HepG2 (cell line): ENCODE measurements at regions not wholly inside any gene's neighbourhood (a gene's known extent, or its start where the extent isn't known, plus 50 kb on each side); places are given as distances from the start of the nearest gene placed in this dataset.
A peak's percentile ranks its signal among the peaks of the same experiment; 100 is the strongest.

ENCODE experiments used
- CCDC6 ChIP-seq: sonication (generic); formaldehyde crosslinking; IDR thresholded peaks from 2 replicates; pipeline ENCODE4 v1.8.1; 2022; ENCODE audit warnings: mild to moderate bottlenecking, missing genetic modification reagents, moderate library complexity
- CREB1 ChIP-seq, 2 experiments: fragments of 450-650 bp in 1 of 2; IDR thresholded peaks; 2 replicates each; pipeline ENCODE4 v1.6.1; 2016 to 2017; ENCODE audit warnings: control low read depth in 1 of 2, mild to moderate bottlenecking in 1 of 2, missing compliant biosample characterization in 1 of 2, missing genetic modification characterization in 1 of 2
- ESRRA ChIP-seq: sonication (generic); formaldehyde crosslinking; IDR thresholded peaks from 2 replicates; pipeline ENCODE4 v1.5.1; 2020; ENCODE audit warnings: mild to moderate bottlenecking, low read depth, missing genetic modification reagents
- FOXK1 ChIP-seq: sonication (generic); formaldehyde crosslinking; IDR thresholded peaks from 2 replicates; pipeline ENCODE4 v1.4.0; 2020; ENCODE audit warnings: low read depth, missing genetic modification reagents, borderline replicate concordance
- MEF2D ChIP-seq: sonication (generic); formaldehyde crosslinking; IDR thresholded peaks from 2 replicates; pipeline ENCODE4 v1.5.1; 2020; ENCODE audit warnings: mild to moderate bottlenecking, missing genetic modification reagents
- MTA3 ChIP-seq: sonication (generic); formaldehyde crosslinking; IDR thresholded peaks from 2 replicates; pipeline ENCODE4 v1.4.0; 2020; ENCODE audit warnings: missing genetic modification reagents
- NCOA2 ChIP-seq: sonication (generic); formaldehyde crosslinking; IDR thresholded peaks from 2 replicates; pipeline ENCODE4 v1.8.0; 2022; ENCODE audit warnings: inconsistent platforms
- NCOA5 ChIP-seq: sonication (generic); formaldehyde crosslinking; IDR thresholded peaks from 2 replicates; pipeline ENCODE4 v1.4.0; 2020; ENCODE audit warnings: missing genetic modification reagents
- NONO ChIP-seq, 2 experiments: fragments of 450-650 bp in 1 of 2; sonication (generic) in 1 of 2; formaldehyde crosslinking in 1 of 2; IDR thresholded peaks in 1 of 2; conservative IDR thresholded peaks in 1 of 2; 2 replicates each; pipeline versions ENCODE4 v1.6.1 to v1.8.0; 2017 to 2022; ENCODE audit warnings: mild to moderate bottlenecking in 1 of 2, missing genetic modification reagents in 1 of 2, moderate library complexity in 1 of 2
- SAFB2 ChIP-seq: sonication (generic); formaldehyde crosslinking; IDR thresholded peaks from 2 replicates; pipeline ENCODE4 v1.5.1; 2020; ENCODE audit warnings: missing genetic modification reagents, low read depth, mild to moderate bottlenecking, borderline replicate concordance
- SMC3 ChIP-seq: IDR thresholded peaks from 2 replicates; pipeline ENCODE4 v1.6.1; 2011; ENCODE audit warnings: low read length, improper control_type of control experiment
- SNAPC2 ChIP-seq: sonication (generic); formaldehyde crosslinking; IDR thresholded peaks from 2 replicates; pipeline ENCODE4 v1.8.1; 2022; ENCODE audit warnings: mild to moderate bottlenecking, missing genetic modification reagents
- TIGD3 ChIP-seq: sonication (generic); formaldehyde crosslinking; IDR thresholded peaks from 2 replicates; pipeline ENCODE4 v1.5.1; 2020; ENCODE audit warnings: mild to moderate bottlenecking, missing genetic modification reagents, borderline replicate concordance
- ZFP62 ChIP-seq: sonication (generic); formaldehyde crosslinking; IDR thresholded peaks from 2 replicates; pipeline ENCODE4 v1.4.0; 2020; ENCODE audit warnings: missing genetic modification reagents
- ZMYM3 ChIP-seq: sonication (generic); formaldehyde crosslinking; IDR thresholded peaks from 2 replicates; pipeline ENCODE4 v1.5.1; 2020; ENCODE audit warnings: mild to moderate bottlenecking, missing genetic modification reagents
- ZNF501 ChIP-seq: sonication (generic); formaldehyde crosslinking; IDR thresholded peaks from 2 replicates; pipeline ENCODE4 v1.5.1; 2020; ENCODE audit warnings: mild to moderate bottlenecking, moderate library complexity, missing genetic modification reagents
- ZNF564 ChIP-seq: sonication (generic); formaldehyde crosslinking; IDR thresholded peaks from 2 replicates; pipeline ENCODE4 v1.8.1; 2023; ENCODE audit warnings: mild to moderate bottlenecking, missing genetic modification reagents
- ZNF614 ChIP-seq: IDR thresholded peaks from 2 replicates; pipeline ENCODE4 v1.6.1; 2018; ENCODE audit warnings: missing biosample characterization, missing genetic modification reagents, inconsistent platforms, borderline replicate concordance
- ZNF841 ChIP-seq: sonication (generic); formaldehyde crosslinking; IDR thresholded peaks from 2 replicates; pipeline ENCODE4 v1.8.1; 2023; ENCODE audit warnings: missing genetic modification reagents, borderline replicate concordance
- ZSCAN20 ChIP-seq: sonication (generic); formaldehyde crosslinking; IDR thresholded peaks from 2 replicates; pipeline ENCODE4 v1.4.0; 2020; ENCODE audit warnings: missing genetic modification reagents, mild to moderate bottlenecking, borderline replicate concordance
- TF ChIP-seq, protein P1 (sequence below): sonication (generic); formaldehyde crosslinking; IDR thresholded peaks from 2 replicates; pipeline ENCODE4 v1.8.0; 2022; ENCODE audit warnings: mild to moderate bottlenecking, missing genetic modification reagents
- TF ChIP-seq, protein P2 (sequence below): sonication (generic); formaldehyde crosslinking; IDR thresholded peaks from 2 replicates; pipeline ENCODE4 v1.8.0; 2022; ENCODE audit warnings: mild to moderate bottlenecking, missing genetic modification reagents, moderate library complexity
- TF ChIP-seq, protein P3 (sequence below): sonication (generic); formaldehyde crosslinking; IDR thresholded peaks from 2 replicates; pipeline ENCODE4 v1.5.0; 2020; ENCODE audit warnings: mild to moderate bottlenecking, missing genetic modification reagents
- TF ChIP-seq, protein P4 (sequence below): sonication (generic); formaldehyde crosslinking; IDR thresholded peaks from 2 replicates; pipeline ENCODE4 v1.4.0; 2020; ENCODE audit warnings: missing genetic modification reagents

GRCh38 chr2:234795272-234795920 is 156.4 kb upstream of the SH3BP4 start (continued):
- TF ChIP-seq, protein P1, sequence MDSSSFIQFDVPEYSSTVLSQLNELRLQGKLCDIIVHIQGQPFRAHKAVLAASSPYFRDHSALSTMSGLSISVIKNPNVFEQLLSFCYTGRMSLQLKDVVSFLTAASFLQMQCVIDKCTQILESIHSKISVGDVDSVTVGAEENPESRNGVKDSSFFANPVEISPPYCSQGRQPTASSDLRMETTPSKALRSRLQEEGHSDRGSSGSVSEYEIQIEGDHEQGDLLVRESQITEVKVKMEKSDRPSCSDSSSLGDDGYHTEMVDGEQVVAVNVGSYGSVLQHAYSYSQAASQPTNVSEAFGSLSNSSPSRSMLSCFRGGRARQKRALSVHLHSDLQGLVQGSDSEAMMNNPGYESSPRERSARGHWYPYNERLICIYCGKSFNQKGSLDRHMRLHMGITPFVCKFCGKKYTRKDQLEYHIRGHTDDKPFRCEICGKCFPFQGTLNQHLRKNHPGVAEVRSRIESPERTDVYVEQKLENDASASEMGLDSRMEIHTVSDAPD (CRISPR knock-in tag), result peak; percentile 43; the same call in 1 of the 2 replicates
- TF ChIP-seq NCOA5 (CRISPR knock-in tag) (no peak), MEF2D (no peak; the same call in 1 of the 2 replicates), SAFB2 (no peak; the same call in 1 of the 2 replicates), ZNF501 (peak; percentile 51; the same call in 1 of the 2 replicates), ESRRA (CRISPR knock-in tag) (no peak), SNAPC2 (peak; percentile 35; the same call in 1 of the 2 replicates), CCDC6 (CRISPR knock-in tag) (no peak), ZNF614 (CRISPR knock-in tag) (peak; percentile 59), ZNF841 (no peak), FOXK1 (CRISPR knock-in tag) (peak; percentile 43; the same call in 1 of the 2 replicates), MTA3 (CRISPR knock-in tag) (no peak), ZSCAN20 (CRISPR knock-in tag) (no peak), ZFP62 (CRISPR knock-in tag) (no peak), ZNF564 (CRISPR knock-in tag) (no peak), TIGD3 (CRISPR knock-in tag) (no peak), CREB1 (IDR thresholded peaks at IDR 0.05) (no peak), CREB1 (CRISPR knock-in tag; IDR thresholded peaks at IDR 0.05) (peak; percentile 69), ZMYM3 (CRISPR knock-in tag) (no peak; the same call in 1 of the 2 replicates), SMC3 (peak; percentile 12; the same call in 1 of the 2 replicates), NONO (IDR thresholded peaks at IDR 0.05) (no peak), NONO (CRISPR knock-in tag; conservative IDR thresholded peaks at IDR 0.05) (no peak; the same call in 1 of the 2 replicates), NCOA2 (CRISPR knock-in tag) (peak; percentile 51; the same call in 1 of the 2 replicates)
- TF ChIP-seq, protein P2, sequence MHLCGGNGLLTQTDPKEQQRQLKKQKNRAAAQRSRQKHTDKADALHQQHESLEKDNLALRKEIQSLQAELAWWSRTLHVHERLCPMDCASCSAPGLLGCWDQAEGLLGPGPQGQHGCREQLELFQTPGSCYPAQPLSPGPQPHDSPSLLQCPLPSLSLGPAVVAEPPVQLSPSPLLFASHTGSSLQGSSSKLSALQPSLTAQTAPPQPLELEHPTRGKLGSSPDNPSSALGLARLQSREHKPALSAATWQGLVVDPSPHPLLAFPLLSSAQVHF (CRISPR knock-in tag), result no peak
- TF ChIP-seq, protein P3, sequence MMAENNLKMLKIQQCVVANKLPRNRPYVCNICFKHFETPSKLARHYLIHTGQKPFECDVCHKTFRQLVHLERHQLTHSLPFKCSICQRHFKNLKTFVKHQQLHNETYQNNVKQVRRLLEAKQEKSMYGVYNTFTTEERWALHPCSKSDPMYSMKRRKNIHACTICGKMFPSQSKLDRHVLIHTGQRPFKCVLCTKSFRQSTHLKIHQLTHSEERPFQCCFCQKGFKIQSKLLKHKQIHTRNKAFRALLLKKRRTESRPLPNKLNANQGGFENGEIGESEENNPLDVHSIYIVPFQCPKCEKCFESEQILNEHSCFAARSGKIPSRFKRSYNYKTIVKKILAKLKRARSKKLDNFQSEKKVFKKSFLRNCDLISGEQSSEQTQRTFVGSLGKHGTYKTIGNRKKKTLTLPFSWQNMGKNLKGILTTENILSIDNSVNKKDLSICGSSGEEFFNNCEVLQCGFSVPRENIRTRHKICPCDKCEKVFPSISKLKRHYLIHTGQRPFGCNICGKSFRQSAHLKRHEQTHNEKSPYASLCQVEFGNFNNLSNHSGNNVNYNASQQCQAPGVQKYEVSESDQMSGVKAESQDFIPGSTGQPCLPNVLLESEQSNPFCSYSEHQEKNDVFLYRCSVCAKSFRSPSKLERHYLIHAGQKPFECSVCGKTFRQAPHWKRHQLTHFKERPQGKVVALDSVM (CRISPR knock-in tag), result no peak
- TF ChIP-seq, protein P4, sequence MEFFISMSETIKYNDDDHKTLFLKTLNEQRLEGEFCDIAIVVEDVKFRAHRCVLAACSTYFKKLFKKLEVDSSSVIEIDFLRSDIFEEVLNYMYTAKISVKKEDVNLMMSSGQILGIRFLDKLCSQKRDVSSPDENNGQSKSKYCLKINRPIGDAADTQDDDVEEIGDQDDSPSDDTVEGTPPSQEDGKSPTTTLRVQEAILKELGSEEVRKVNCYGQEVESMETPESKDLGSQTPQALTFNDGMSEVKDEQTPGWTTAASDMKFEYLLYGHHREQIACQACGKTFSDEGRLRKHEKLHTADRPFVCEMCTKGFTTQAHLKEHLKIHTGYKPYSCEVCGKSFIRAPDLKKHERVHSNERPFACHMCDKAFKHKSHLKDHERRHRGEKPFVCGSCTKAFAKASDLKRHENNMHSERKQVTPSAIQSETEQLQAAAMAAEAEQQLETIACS (CRISPR knock-in tag), result no peak
